ENCODE measurements at regions not wholly inside any gene's neighbourhood (a gene's known extent, or its start where the extent isn't known, plus 50 kb on each side); places are given as distances from the start of the nearest gene placed in this dataset.

GRCh38 chr4:112847045-112847444 lies 202.4 kb upstream of the ANK2 start:
- Histone ChIP-seq H3K9ac (ENCODE audit: low read length) (no peak overlapping the region), H3K9me3 (ENCODE audit: control extremely low read depth in 1 of 3, control insufficient read depth in 2 of 3, insufficient read depth in 1 of 3, low read length in 2 of 3) (no peaks in the 10 kb centered on the region), H3K4me2 (replicated peaks; ENCODE audit: low read depth, low read length, poor library complexity, severe bottlenecking) (no peak overlapping the region), H3K4me1 (ENCODE audit: control insufficient read depth in 2 of 2, insufficient read depth in 2 of 2, low read length in 2 of 2) (no peaks in the 10 kb centered on the region), H3K27me3 (replicated peaks in 1 of 4; ENCODE audit: control extremely low read depth in 1 of 4, control insufficient read depth in 3 of 4, insufficient read depth in 4 of 4, low read length in 3 of 4) (no peaks in the 10 kb centered on the region), H3K36me3 (replicated peaks in 1 of 2; ENCODE audit: control extremely low read depth in 1 of 2, control insufficient read depth in 1 of 2, extremely low read depth in 1 of 2, insufficient read depth in 2 of 2, low read length in 1 of 2) (no peaks in the 10 kb centered on the region), H2AFZ (ENCODE audit: insufficient read depth, low read depth, low read length, poor library complexity, severe bottlenecking) (no peak overlapping the region), H3K27ac (ENCODE audit: low read length in 2 of 2) (no peak overlapping the region), H3K79me2 (ENCODE audit: control insufficient read depth, insufficient read depth, low read length) (no peaks in the 10 kb centered on the region), H4K20me1 (ENCODE audit: control insufficient read depth, insufficient read depth, low read length, poor library complexity, severe bottlenecking) (no peaks in the 10 kb centered on the region), H3K4me3 (ENCODE audit: control extremely low read depth in 1 of 5, extremely low read depth in 1 of 5, insufficient read depth in 1 of 5, low read depth in 2 of 5, low read length in 4 of 5) (no peak overlapping the region)
- ChIA-PET CTCF (no interaction called here), POLR2A (no interaction called here)
- Mint-ChIP-seq H3K27ac (no peak overlapping the region), H3K4me1 (peaks cover 5% of the 10 kb centered on the region), H3K9me3 (ENCODE audit: insufficient read depth) (no peaks in the 10 kb centered on the region), H3K4me3 (no peak overlapping the region), H3K27me3 (no peaks in the 10 kb centered on the region)
- no peak for TF ChIP-seq CTCF (IDR thresholded peaks at IDR 0.05)
- no peak for TF ChIP-seq EZH2 (IDR thresholded peaks at IDR 0.05; ENCODE audit: borderline replicate concordance, insufficient read depth, low read depth, low read length, poor library complexity, severe bottlenecking)
- DNase-seq (no peak), ATAC-seq (ENCODE audit: low read depth) (no peak)
- intact Hi-C loops (cut with micrococcal nuclease), result no loop called here
- 94% methylated on average over 2 of the region's 4 CpGs for WGBS (ENCODE audit: insufficient coverage)

DNA sequence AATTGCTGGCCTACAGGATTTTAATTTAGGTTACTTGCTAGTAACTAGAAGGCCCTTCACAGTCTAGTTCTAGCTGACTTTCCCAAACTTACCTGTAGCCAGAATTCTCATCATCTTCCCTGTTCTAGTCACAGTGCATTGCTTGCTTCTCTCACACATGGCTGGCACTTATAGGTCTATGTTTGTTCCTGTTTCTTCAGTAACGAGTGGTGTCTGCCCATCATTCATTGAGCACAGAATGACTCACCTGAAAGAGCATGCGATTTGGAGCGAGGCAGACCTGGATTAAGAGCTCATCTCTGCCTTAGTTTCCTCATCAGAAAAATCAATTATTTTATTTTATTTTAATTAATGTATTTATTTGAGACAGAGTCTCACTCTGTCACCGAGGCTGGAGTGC lies 201.7 kb upstream of the ANK2 start:
- Mint-ChIP-seq H3K4me3 (no peak overlapping the region), H3K27ac (no peak overlapping the region), H3K27me3 (no peaks in the 10 kb centered on the region), H3K9me3 (ENCODE audit: insufficient read depth) (no peaks in the 10 kb centered on the region), H3K4me1 (peaks cover 5% of the 10 kb centered on the region)
- H3K79me2 ChIP-seq (ENCODE audit: control insufficient read depth, insufficient read depth, low read length), result no peaks in the 10 kb centered on the region
- no peaks in the 10 kb centered on the region for H3K36me3 ChIP-seq (replicated peaks in 1 of 2; ENCODE audit: control extremely low read depth in 1 of 2, control insufficient read depth in 1 of 2, extremely low read depth in 1 of 2, insufficient read depth in 2 of 2, low read length in 1 of 2)
- no peaks in the 10 kb centered on the region for H3K9me3 ChIP-seq (ENCODE audit: control extremely low read depth in 1 of 3, control insufficient read depth in 2 of 3, insufficient read depth in 1 of 3, low read length in 2 of 3)
- CTCF ChIA-PET, result no interaction called here
- no peaks in the 10 kb centered on the region for H3K4me1 ChIP-seq (ENCODE audit: control insufficient read depth in 2 of 2, insufficient read depth in 2 of 2, low read length in 2 of 2)
- no peak for ATAC-seq (ENCODE audit: low read depth)
- no peak overlapping the region for H3K9ac ChIP-seq (ENCODE audit: low read length)
- POLR2A ChIA-PET, result no interaction called here
- H3K4me2 ChIP-seq (replicated peaks; ENCODE audit: low read depth, low read length, poor library complexity, severe bottlenecking), result no peak overlapping the region
- no peak overlapping the region for H3K4me3 ChIP-seq (ENCODE audit: control extremely low read depth in 1 of 5, extremely low read depth in 1 of 5, insufficient read depth in 1 of 5, low read depth in 2 of 5, low read length in 4 of 5)
- no peaks in the 10 kb centered on the region for H4K20me1 ChIP-seq (ENCODE audit: control insufficient read depth, insufficient read depth, low read length, poor library complexity, severe bottlenecking)
- no peak overlapping the region for H3K27ac ChIP-seq (ENCODE audit: low read length in 2 of 2)
- intact Hi-C loops (cut with micrococcal nuclease), result no loop called here
- no peaks in the 10 kb centered on the region for H3K27me3 ChIP-seq (replicated peaks in 1 of 4; ENCODE audit: control extremely low read depth in 1 of 4, control insufficient read depth in 3 of 4, insufficient read depth in 4 of 4, low read length in 3 of 4)
- no peak for TF ChIP-seq EZH2 (IDR thresholded peaks at IDR 0.05; ENCODE audit: borderline replicate concordance, insufficient read depth, low read depth, low read length, poor library complexity, severe bottlenecking)
- TF ChIP-seq CTCF (IDR thresholded peaks at IDR 0.05), result no peak
- H2AFZ ChIP-seq (ENCODE audit: insufficient read depth, low read depth, low read length, poor library complexity, severe bottlenecking), result no peak overlapping the region
- DNase-seq, result no peak
- 78% methylated on average over 1 of the region's 4 CpGs for WGBS (ENCODE audit: insufficient coverage)

Data from B cell (primary cell).